Left forelimb (tissue), 1 donor: ENCODE measurements at regions not wholly inside any gene's neighbourhood (a gene's known extent, or its start where the extent isn't known, plus 50 kb on each side); places are given as distances from the start of the nearest gene placed in this dataset.

Experiments used
- DNase-seq: peaks from one replicate; pipeline ENCODE4 v3.0.0-alpha.2; 2018; ENCODE audit warnings: low spot score

- no peak for DNase-seq
These were observed 230.5 kb downstream of the PIK3C3 start for GRCh38 chr18:42185486-42185885.

- no peak for DNase-seq
These were observed 232.8 kb downstream of the PIK3C3 start for GRCh38 chr18:42187611-42188380.

- DNase-seq = no peak
These were observed 235.6 kb downstream of the PIK3C3 start for GRCh38 chr18:42190643-42191042.

GRCh38 chr18:42192251-42193248 is 237.5 kb downstream of the PIK3C3 start:
- DNase-seq = no peak

- no peak for DNase-seq
These were observed 241.6 kb downstream of the PIK3C3 start for GRCh38 chr18:42196651-42197050.

GRCh38 chr18:42201137-42201536 is 246.1 kb downstream of the PIK3C3 start:
- DNase-seq = no peak

- no peak for DNase-seq
These were observed 256.2 kb downstream of the PIK3C3 start for GRCh38 chr18:42211201-42211600.

GRCh38 chr18:42222557-42222956 is 267.5 kb downstream of the PIK3C3 start:
- no peak for DNase-seq

- DNase-seq = no peak
These were observed 273.5 kb downstream of the PIK3C3 start for GRCh38 chr18:42228581-42228980.

- no peak for DNase-seq
These were observed 274.5 kb downstream of the PIK3C3 start for GRCh38 chr18:42229211-42230210.

- no peak for DNase-seq
These were observed 275.6 kb downstream of the PIK3C3 start for GRCh38 chr18:42230636-42231035.

- DNase-seq = no peak
These were observed 276.2 kb downstream of the PIK3C3 start for GRCh38 chr18:42231284-42231683.

- DNase-seq = no peak
These were observed 276.8 kb downstream of the PIK3C3 start for GRCh38 chr18:42231796-42232195.

GRCh38 chr18:42233908-42234307 is 278.9 kb downstream of the PIK3C3 start:
- no peak for DNase-seq

- no peak for DNase-seq
These were observed 287.7 kb downstream of the PIK3C3 start for GRCh38 chr18:42242758-42243157.

- no peak for DNase-seq
These were observed 290.1 kb downstream of the PIK3C3 start for GRCh38 chr18:42245137-42245536.

- no peak for DNase-seq
These were observed 301.1 kb downstream of the PIK3C3 start for GRCh38 chr18:42255908-42256765.

- no peak for DNase-seq
These were observed 303.4 kb downstream of the PIK3C3 start for GRCh38 chr18:42258301-42258965.

GRCh38 chr18:42261731-42262130 is 306.7 kb downstream of the PIK3C3 start:
- DNase-seq = no peak

GRCh38 chr18:42264497-42264896 is 309.5 kb downstream of the PIK3C3 start:
- DNase-seq = no peak
